RKO (cell line): ENCODE measurements at regions not wholly inside any gene's neighbourhood (a gene's known extent, or its start where the extent isn't known, plus 50 kb on each side); places are given as distances from the start of the nearest gene placed in this dataset.
A peak's percentile ranks its signal among the peaks of the same experiment; 100 is the strongest.
"Not testable (repeated sequence)": the region's sequence is repeated elsewhere in the genome, so short reads cannot be mapped to it uniquely, and the experiment has no call there.

Experiments
- DNase-seq: peaks from one replicate; pipeline ENCODE4 v3.0.0-alpha.2; 2016; ENCODE audit warnings: low spot score

- DNase-seq: no peak
Observed at GRCh38 chr1:192476802-192477298, 98.7 kb upstream of the RGS1 start.

GRCh38 chr1:192477630-192478029 lies 97.9 kb upstream of the RGS1 start:
- peak; percentile 56 for DNase-seq

GRCh38 chr1:192485692-192486436 lies 89.7 kb upstream of the RGS1 start:
- no peak for DNase-seq

GRCh38 chr1:192488058-192488457 lies 87.5 kb upstream of the RGS1 start:
- peak; percentile 24 for DNase-seq

- no peak for DNase-seq
Observed at GRCh38 chr1:192489047-192489446, 86.5 kb upstream of the RGS1 start.

GRCh38 chr1:192489748-192490147 lies 85.8 kb upstream of the RGS1 start:
- DNase-seq: peak; percentile 77

- no peak for DNase-seq
Observed at GRCh38 chr1:192491804-192492554, 83.6 kb upstream of the RGS1 start.

- no peak for DNase-seq
Observed at GRCh38 chr1:192493584-192493983, 82.0 kb upstream of the RGS1 start.

- no peak for DNase-seq
Observed at GRCh38 chr1:192496369-192497056, 79.1 kb upstream of the RGS1 start.

GRCh38 chr1:192497214-192497794 lies 78.3 kb upstream of the RGS1 start:
- DNase-seq: no peak

- DNase-seq: not testable (repeated sequence)
Observed at GRCh38 chr1:192498092-192498491, 77.5 kb upstream of the RGS1 start.

- not testable (repeated sequence) for DNase-seq
Observed at GRCh38 chr1:192499061-192499581, 76.5 kb upstream of the RGS1 start.

- not testable (repeated sequence) for DNase-seq
Observed at GRCh38 chr1:192500541-192500940, 75.0 kb upstream of the RGS1 start.

GRCh38 chr1:192506741-192507155 lies 68.8 kb upstream of the RGS1 start:
- DNase-seq: peak; percentile 8

GRCh38 chr1:192512426-192513162 lies 63.0 kb upstream of the RGS1 start:
- DNase-seq: no peak

- no peak for DNase-seq
Observed at GRCh38 chr1:192513196-192513595, 62.4 kb upstream of the RGS1 start.

- DNase-seq: no peak
Observed at GRCh38 chr1:192513697-192514096, 61.9 kb upstream of the RGS1 start.

GRCh38 chr1:192516776-192517297 lies 58.7 kb upstream of the RGS1 start:
- DNase-seq: no peak

GRCh38 chr1:192517716-192518355 lies 57.7 kb upstream of the RGS1 start:
- DNase-seq: not testable (repeated sequence)

- DNase-seq: no peak
Observed at GRCh38 chr1:192518700-192519099, 56.9 kb upstream of the RGS1 start.

GRCh38 chr1:192521734-192522133 lies 53.8 kb upstream of the RGS1 start:
- DNase-seq: no peak
